CD4-positive, alpha-beta T cell treated with Interleukin-2 at 100 ng/mL for 4 hours (primary cell): ENCODE measurements at regions not wholly inside any gene's neighbourhood (a gene's known extent, or its start where the extent isn't known, plus 50 kb on each side); places are given as distances from the start of the nearest gene placed in this dataset.

Experiments used
- DNase-seq: peaks from one replicate; pipeline ENCODE4 v3.0.0-alpha.2; 2020; ENCODE audit warnings: low spot score

DNA sequence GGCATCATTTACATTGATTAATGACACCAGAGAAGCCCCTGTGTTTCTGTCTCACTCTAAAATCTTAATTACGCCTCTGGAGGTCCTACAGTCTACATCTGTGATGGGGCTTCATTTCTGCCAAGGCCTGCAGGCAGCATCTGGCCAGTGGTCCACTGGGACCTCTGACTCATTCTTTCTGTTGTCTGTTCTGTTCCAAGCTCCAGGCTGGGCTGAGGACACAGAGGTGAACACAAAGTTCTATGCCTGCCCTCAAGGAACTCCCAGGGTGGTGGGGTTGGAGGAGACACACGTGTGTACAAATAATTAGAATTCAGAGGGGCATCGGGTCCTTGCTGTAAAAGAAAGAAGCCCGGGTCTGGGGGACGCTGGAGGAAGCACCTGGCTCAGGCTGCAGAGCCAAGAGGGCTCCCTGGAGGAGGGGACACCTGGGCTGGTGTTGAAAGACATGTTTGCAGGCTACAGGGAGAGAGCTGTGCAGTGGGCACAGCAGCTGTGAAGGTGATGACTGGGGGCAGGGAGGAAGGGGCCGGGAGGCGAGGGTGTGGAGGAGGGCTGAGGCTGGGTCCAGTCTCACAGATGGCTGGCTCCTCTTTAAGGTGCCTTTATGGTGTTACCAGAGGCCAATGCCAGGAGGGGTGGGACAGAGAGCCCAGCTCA lies 103.3 kb upstream of the PRR23E start:
- DNase-seq: no peak

- no peak for DNase-seq
Observed at GRCh38 chr3:127090218-127091160, 102.4 kb upstream of the PRR23E start.

GRCh38 chr3:127091376-127091775 lies 101.6 kb upstream of the PRR23E start:
- DNase-seq: no peak

- DNase-seq: no peak
Observed at GRCh38 chr3:127092368-127092767, 100.6 kb upstream of the PRR23E start.

- no peak for DNase-seq
Observed at GRCh38 chr3:127092776-127093175, 100.2 kb upstream of the PRR23E start.

GRCh38 chr3:127093312-127093711 lies 99.6 kb upstream of the PRR23E start:
- DNase-seq: no peak

DNA sequence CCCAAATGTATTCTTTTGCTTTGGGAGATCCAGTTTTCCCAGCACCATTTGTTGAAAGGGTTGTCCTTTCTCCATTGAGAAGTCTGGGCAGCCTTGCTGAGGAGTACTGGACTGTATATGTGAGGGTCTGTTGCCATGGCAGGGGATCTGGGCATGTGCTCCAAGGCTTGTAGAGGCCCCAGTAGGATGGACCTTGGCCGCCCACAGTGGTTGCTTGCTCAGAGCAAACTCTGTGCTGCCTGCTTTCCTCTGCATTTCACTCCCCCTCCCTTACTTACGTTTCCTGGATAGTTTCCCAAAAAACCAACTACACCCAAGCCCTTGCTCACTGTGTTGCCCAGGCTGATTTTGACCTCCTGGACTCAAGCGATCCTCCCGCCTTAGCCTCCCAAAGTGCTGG lies 97.2 kb upstream of the PRR23E start:
- no peak for DNase-seq

DNA sequence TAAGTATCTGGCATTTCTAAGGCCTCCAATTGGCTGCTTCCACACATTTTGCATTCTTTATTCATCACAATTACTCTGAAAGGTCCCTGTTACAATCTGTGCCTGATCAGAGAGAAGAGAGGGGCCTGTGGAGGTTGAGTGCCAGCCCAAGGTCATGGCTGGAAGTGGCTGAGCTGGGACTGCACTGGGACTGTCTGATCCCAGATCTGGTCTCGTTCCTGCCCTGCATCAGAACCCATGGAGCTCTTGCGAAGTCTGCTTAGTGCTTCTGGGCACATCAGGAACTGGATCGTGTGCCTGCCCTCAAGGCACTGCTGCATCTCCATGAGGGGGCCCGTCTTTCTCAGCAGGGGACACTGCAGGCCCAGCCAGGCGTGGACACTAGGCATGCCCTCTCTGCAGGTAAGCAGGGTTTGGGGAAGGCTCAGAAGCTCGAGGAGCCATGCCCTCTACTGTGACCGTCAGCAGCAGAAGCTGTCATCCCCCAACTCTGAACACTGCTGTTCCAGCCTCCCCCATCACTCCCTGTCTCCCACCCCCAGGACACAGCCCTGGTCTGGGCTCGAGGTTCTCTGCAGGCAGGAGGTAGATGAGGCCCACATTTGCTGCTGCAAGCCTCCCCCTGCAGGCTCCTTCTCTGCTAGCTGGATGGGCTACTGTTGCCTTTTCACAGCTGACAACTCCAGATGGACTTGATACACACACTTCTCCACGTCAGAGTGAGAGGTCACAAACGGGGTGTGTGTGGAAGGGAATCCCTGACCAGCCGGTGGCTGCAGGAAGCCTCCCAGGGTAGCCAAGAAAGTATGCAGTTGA lies 96.5 kb upstream of the PRR23E start:
- DNase-seq: no peak

GRCh38 chr3:127097072-127097405 lies 95.9 kb upstream of the PRR23E start:
- DNase-seq: no peak

DNA sequence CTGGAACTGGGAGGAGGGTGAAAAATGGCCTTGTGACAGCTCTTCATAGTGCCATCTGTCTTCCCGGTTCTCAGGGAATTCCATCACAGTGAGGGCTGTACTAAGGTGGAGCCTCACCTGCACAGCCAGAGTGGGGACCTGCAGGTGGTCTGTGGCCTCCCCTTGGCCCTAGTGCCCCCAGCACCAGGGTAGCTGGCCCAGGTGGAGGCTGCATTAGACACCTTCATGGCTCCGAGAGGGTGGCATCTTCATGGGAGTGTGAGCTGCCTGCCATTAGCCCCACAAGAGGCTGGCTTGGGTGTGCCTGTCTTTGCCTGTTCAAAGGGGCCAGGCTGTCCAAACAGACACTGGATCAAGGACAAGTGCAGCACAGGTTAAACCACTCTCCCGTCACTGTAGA lies 95.5 kb upstream of the PRR23E start:
- no peak for DNase-seq

DNA sequence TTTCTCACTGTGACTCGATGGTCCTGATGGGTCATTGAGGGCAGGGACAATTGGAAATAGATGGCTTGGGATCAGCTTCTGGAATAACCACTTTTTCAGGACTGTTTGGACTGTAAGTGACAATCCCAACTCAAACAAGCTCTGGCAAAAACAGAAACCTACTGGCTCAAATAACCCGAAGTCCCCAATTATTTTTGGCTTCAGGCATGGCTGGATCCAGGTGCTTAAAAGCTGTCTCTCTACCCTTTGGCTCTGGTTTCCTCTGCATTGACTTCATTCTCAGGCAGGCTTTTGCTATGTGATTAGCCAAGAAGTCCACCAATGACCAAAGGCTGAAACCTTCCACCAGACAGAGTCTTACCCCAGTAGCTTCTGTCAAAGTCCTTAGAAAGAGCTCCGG lies 92.9 kb upstream of the PRR23E start:
- no peak for DNase-seq

DNA sequence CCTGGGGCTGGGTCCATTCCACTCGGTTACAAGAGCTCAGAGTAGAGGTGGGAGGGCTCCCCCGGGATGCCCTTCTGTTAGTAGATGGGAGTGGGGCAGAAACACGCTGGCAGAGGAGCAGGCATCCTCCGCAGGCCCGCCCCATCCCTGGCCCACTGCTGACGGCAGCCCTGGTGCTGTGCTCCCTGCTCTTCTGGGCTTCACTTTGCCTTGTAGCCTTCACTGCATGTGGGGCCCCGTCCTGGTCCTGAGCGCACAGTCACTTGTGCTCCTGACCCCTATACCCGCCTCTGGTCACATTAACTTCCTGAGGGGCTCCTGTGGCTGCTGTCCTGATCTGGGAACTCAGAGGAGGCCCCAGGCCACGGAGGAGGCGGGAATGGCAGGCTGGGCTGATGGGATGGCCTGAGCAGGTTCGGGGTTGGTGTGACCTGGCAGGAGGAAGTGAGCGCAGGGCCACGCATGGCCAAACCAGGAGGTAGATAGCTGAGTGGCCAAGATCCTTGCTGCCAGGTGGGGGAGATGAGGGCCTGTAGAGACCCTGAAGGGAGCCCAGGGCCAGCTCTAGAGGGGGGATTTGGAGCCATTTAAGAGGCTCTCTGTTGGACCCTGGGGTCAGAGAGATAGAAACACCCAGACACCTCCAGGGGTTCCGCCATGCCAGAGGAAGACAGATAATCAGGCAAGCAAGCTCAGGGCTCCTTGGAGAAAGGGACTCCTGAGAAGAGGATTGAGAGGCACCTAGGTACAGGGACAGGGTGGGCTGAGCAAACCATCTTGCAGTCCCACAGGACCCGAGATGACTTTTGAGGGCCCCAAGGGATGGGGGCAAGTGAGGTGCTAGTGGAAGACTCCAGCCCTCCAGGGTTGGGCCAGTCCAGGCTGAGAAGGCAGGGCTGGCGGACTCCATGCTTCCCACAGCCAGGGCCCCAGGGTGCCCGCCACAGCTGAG lies 92.2 kb upstream of the PRR23E start:
- DNase-seq: no peak

GRCh38 chr3:127101411-127102187 lies 91.3 kb upstream of the PRR23E start:
- no peak for DNase-seq

GRCh38 chr3:127102188-127102520 lies 90.8 kb upstream of the PRR23E start:
- DNase-seq: no peak

DNA sequence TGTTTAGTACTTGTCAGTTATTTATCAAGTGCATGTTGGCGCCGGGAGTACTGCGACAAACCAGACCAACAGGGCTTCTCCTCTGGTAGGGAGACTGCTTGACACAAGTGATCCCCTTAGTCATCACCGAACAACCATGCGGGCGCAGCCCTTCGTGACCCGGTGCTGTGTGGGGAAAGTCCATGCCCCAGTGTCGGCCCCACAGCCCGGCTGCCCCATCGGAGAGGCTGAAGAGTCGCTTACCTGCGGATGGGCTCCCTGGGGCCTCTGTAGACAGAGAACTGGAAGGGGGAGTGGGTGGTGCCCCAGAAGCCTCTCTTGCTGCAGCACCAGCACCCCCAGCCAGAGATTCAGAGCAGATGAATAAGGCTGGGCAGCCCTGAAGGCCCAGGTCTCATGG lies 90.3 kb upstream of the PRR23E start:
- no peak for DNase-seq

- no peak for DNase-seq
Observed at GRCh38 chr3:127103080-127103479, 89.9 kb upstream of the PRR23E start.

DNA sequence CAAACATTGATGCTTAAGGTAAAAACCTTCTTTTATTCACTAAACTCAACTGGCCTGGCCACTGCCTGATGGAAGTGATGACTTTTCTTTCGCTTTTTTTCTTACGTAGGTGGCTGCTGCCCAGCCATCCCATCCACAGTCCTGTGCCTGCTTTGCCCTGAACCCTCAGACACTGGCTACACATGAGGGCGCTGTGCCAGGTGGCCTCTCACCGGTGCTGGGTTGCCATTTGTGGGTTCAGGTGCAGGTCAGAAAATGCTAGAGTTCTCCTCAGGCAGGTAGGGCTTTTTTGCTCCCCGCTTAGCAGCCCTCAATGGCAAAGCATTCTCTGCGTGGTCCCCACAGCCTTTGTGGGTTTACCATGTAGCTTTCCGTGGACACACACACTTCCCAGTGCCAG lies 88.3 kb upstream of the PRR23E start:
- no peak for DNase-seq

- DNase-seq: no peak
Observed at GRCh38 chr3:127105587-127105986, 87.3 kb upstream of the PRR23E start.

GRCh38 chr3:127106053-127106452 lies 86.9 kb upstream of the PRR23E start:
- no peak for DNase-seq

GRCh38 chr3:127106456-127106855 lies 86.5 kb upstream of the PRR23E start:
- no peak for DNase-seq

DNA sequence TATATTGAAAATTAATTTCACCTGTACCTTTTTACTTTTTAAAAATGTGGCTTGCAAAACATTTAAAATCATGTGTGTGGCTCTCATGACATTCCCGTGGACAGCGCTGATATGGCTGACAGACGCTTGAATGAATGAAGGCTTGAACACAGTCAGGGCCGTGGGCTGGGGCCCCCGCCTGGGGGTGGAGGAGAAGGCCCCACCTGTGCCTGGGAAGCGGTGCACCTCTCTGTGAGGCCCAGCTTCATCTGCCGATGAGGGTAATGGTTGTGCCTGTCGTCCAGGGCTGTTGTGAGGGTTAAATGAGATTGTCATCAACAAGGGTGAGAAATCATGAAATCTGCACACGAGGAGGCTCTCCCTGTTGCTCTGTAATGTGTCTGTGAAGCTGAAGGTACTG lies 85.9 kb upstream of the PRR23E start:
- DNase-seq: no peak
